Inflammatory macrophage treated with lipopolysaccharide for 4 hours (primary cell): ENCODE measurements at regions not wholly inside any gene's neighbourhood (a gene's known extent, or its start where the extent isn't known, plus 50 kb on each side); places are given as distances from the start of the nearest gene placed in this dataset.

Source experiments
- DNase-seq: peaks from one replicate; pipeline ENCODE4 v3.0.0-alpha.2; 2020

GRCh38 chr3:107969994-107970819, 120.6 kb downstream of the CD47 start:
- DNase-seq: peak; percentile 81

- DNase-seq: no peak
Measured at GRCh38 chr3:107969525-107969924, 121.3 kb downstream of the CD47 start.

DNA sequence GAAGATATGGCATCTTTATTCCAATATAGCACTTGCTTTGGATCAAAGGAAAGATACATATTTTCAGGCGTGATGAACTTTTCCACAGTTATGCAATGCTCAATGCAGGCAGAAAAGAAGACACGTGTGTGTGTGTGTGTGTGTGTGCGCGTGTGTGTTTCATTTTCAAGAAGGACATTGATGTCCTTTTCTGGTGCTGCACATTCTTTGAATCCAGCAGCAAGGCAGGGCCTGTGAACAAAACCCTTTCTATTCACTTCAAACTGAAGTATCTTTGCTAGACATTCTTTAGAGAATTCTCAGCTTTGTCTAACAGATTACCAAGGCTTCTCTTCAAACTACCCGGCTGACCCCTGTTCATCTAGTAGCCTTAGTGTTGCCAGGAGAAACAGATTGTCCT, 124.6 kb downstream of the CD47 start:
- no peak for DNase-seq

GRCh38 chr3:107965136-107965655, 125.6 kb downstream of the CD47 start:
- DNase-seq: peak; percentile 59

GRCh38 chr3:107963581-107963980, 127.2 kb downstream of the CD47 start:
- no peak for DNase-seq

- no peak for DNase-seq
Measured at GRCh38 chr3:107962946-107963345, 127.9 kb downstream of the CD47 start.

DNA sequence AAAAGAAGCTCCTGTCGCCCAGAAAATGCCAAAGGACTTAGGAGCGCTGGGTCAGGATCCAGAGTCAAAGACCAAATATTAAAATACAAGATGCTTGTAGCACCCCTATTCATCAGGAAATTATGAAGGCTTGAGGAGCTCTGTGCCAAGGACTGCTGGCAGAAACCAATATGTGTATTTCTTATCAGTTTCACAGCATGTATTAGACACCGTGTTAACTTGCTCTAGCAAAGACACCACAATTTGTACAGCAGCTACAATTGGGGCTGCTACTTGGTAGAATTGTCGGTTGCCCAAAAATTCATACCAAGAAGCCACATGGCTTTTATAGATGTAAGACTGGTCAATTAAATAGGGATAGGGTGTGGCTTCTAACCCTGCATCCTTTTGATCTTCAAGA, 128.8 kb downstream of the CD47 start:
- no peak for DNase-seq

GRCh38 chr3:107959550-107960154, 131.2 kb downstream of the CD47 start:
- DNase-seq: no peak

DNA sequence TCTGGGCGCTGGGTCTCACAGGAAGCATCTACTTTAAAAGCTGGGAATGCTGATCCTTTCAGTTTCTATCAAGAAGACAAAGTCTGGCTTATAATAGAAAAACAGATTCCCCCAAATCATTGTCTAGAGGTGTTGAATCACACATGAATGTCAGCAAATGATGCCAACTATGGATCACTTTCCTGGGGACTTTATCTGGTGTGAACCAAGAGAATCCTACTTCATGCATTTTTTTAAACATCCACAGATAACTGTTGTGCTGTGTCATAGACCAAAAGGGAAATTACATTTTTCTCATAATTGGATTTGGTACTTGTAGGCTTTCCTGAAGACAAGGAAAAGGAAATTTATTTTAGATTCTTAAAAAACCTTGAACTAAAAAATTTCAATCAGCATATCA, 132.7 kb downstream of the CD47 start:
- no peak for DNase-seq

DNA sequence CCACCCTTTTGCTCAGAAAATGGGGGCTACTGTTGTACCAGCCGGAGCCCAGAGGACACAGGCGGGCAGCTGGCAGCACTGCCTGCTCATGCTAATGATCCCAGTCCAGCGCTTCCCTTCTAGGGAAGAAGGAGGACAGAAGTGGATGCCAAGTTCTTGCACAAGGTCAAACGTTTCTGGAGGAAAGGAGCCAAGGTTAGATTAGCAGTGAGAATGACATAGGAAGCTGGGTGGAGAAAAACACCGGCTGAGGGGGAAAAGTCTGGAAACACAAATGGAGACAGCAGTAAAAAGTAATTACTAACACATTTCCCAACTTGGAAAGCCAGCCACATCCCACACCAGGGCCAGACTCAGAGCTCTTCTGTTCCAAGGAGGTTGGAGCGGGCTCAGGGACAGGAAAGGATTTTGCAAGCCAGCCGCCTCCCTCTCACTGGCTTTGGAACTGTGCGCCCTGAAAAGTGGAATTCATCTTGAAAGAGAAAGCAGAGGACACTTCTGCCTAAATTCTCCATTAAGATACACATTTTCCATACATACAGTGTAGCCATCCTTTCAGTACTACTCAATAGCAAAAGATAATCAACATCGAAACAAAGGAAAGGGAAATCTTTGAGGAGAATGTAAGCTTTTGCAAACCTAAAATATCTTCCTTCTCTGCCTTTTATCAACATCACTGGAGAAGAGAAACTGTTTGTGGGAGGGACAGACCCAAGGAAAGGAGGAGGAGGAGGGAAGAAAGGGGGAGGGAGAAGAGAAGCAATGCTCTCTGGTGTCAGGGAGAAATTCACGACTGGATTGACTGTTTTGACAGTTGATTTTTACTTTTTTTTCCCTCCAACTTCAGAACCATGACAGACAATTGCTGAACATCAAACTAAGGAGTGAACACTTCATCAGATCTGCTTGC, 133.6 kb downstream of the CD47 start:
- peak; percentile 78 for DNase-seq

- no peak for DNase-seq
Measured at GRCh38 chr3:107954845-107955244, 136.0 kb downstream of the CD47 start.

DNA sequence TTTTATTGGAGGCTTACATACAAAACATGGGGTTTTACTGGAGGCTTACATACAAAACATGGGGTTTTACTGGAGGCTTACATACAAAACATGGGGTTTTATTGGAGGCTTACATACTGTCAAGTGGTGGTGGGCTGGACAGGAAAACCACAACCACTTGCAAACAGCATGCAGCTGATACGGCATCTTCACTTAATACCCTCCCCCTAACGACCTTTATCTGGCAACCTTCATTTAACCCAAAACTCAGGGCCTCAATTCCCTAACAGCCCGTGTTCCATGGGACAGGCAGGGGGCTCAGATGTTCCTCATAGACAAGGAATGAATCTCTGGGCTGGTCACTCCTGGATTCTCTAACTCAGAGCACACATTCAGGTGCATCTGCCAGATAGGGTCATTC, 137.1 kb downstream of the CD47 start:
- no peak for DNase-seq

GRCh38 chr3:107951126-107951525, 139.7 kb downstream of the CD47 start:
- peak; percentile 56 for DNase-seq

DNA sequence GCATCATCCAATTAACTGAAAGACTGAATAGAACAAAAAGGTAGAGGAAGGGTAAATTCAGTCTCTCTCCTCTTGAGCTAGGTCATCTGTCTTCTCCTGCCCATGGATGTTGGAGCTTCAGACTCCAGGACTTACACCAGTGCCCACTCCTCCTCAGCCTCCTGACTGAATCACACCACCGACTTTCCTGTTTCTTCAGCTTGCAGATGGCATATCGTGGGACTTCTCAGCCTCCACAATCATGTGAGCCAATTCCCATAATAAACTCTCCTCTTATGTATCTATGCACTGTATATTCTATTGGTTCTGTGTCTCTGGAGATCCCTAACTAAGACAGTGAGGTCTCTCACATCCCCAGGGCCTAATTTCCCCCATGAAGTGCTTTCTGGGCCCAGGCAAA, 140.4 kb downstream of the CD47 start:
- peak; percentile 63 for DNase-seq

DNA sequence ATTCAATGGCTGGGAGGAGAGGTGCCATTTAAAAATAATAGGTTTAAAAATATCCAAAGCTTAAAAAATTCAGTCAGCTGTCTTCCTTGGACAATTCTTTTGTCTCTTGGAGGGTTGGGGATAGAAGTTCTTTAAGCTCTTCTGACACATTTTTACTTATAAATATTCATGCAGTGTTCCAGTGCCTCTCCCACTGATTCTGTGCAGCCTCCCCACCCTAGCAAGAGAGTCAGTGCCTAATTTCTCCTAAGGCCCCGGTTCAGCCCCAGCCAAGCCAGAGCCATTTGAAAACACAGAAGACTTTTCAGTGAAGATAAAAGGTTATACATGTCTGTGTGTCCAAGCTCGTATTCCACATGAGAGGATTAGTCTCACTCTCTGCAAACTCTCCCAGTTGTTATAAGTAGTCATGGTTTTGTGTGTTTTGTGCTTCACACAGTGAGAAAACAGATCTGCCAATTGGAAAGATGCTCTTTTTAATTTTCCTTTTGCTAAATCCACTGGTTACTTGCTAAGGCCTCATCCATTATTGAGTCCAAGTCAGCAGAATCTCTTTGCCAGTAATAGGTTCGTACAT, 141.3 kb downstream of the CD47 start:
- no peak for DNase-seq

- no peak for DNase-seq
Measured at GRCh38 chr3:107947203-107947602, 143.6 kb downstream of the CD47 start.

GRCh38 chr3:107946700-107947099, 144.1 kb downstream of the CD47 start:
- DNase-seq: no peak

DNA sequence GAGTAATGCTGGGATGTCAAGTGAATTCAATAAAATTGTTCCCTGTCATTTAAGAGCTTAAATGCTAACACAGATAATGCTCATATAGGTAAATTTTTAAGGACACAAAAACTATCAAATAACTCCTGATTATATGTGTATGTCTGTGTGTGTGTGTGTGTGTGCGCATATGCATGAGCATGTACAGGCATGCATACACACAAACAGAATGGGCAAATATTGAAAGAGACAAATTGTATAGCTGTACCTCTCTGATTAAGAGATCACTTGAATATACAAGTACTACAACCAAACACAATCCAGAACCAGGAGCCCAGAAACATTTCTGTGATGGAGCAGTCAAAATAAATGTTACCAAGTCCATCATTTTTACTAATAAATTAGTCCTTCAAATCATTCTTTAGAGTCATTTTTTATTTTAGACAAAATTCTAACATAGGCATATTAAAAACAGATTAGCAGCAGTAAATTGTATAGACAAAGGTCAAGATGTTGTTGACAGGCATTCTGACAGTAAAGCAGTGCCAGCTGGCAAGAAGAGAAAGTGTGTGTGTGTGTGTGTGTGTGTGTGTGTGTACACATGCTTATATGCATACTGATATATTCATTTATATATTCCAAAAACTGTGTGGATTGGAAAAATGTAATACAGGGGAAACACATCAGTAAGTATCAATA, 145.3 kb downstream of the CD47 start:
- no peak for DNase-seq

DNA sequence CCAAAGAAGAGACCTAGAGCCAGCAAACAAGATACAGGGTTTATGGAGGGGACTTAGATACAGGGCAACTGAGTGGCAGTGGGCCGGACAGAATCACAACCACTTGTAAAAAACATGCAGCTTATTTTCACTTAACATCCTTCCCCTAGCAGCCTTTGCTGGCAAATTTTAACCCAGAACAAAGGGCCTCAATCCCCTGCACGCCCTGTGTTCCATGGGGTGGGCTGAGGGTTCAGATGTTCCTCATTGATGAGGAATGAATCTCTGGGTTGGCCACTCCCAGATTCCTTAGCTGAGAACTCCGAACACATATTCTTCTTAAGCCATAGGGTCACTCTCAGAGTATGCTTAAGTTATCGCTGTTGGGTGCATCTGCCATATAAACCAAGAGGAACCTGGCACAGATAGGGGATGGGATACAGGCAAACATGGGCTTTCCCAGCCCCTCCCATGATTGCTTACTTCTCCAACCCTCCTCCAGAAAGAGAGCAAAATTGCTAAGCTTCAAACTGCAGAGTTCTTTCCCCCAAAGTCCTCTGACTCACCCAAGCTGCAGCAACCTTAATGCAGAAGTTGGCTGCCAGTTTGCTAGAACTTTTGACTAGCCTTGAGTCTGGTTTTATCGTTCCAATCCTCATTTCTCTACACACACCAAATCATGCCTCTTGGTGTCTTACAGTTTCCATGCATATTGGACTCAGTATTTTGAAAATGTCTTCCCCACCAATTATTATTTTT, 146.9 kb downstream of the CD47 start:
- DNase-seq: peak; percentile 86

- no peak for DNase-seq
Measured at GRCh38 chr3:107942951-107943749, 147.7 kb downstream of the CD47 start.

GRCh38 chr3:107942244-107942643, 148.6 kb downstream of the CD47 start:
- no peak for DNase-seq
